ENCODE measurements at regions not wholly inside any gene's neighbourhood (a gene's known extent, or its start where the extent isn't known, plus 50 kb on each side); places are given as distances from the start of the nearest gene placed in this dataset.
"Not testable (repeated sequence)": the region's sequence is repeated elsewhere in the genome, so short reads cannot be mapped to it uniquely, and the experiment has no call there.

- DNase-seq = not testable (repeated sequence)
Measured at GRCh38 chr5:92216852-92217251, 833.7 kb upstream of the ARRDC3 start.

DNA sequence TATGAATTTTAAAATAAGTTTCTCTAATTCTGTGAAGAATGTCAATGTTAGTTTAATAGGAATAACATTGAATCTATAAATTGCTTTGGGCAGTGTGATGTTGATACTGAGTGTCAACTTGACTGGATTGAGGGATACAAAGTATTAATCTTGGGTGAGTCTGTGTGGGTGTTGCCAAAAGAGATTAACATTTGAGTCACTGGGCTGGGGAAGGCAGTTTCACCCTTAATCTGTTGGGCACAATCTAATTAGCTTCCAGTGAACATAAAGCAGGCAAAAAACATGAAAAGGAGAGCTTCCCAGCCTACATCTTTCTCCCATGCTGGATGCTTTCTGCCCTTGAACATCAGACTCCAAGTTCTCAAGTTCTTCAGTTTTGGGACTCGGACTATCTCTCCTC is 832.0 kb upstream of the ARRDC3 start:
- DNase-seq = no peak

- no peak for DNase-seq
Measured at GRCh38 chr5:92208265-92208664, 825.1 kb upstream of the ARRDC3 start.

GRCh38 chr5:92207151-92207550 is 824.0 kb upstream of the ARRDC3 start:
- no peak for DNase-seq

- no peak for DNase-seq
Measured at GRCh38 chr5:92206681-92207080, 823.6 kb upstream of the ARRDC3 start.

GRCh38 chr5:92199035-92199434 is 815.9 kb upstream of the ARRDC3 start:
- DNase-seq = not testable (repeated sequence)

GRCh38 chr5:92181656-92182055 is 798.5 kb upstream of the ARRDC3 start:
- no peak for DNase-seq

GRCh38 chr5:92180391-92180790 is 797.3 kb upstream of the ARRDC3 start:
- DNase-seq = no peak

GRCh38 chr5:92179651-92180050 is 796.5 kb upstream of the ARRDC3 start:
- DNase-seq = no peak

DNA sequence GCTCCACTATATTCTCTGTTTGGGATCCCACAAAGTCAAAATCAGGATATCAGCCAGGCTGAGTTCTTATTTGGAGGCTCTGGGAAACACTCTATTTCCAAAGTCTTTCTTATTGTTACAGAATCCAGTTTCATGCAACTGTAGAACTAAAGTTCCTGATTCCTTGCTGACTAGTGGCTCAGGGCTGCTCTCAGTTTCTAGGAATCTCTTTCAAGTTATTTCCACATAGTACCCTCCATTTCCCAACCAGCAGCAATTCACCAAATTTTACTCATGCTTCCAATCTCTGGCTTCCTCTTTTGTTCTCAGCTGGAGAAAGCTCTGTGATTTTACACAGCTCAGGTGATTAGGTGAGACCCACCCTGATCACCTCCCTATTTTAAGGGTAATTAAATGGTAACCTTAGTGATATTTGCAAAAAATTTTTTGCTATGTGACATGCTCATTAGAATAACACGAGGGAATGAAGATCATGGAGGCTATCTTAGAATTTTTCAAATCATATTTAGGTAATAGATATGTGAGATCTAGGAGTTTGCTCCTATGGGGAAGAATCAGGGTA is 794.9 kb upstream of the ARRDC3 start:
- no peak for DNase-seq

DNA sequence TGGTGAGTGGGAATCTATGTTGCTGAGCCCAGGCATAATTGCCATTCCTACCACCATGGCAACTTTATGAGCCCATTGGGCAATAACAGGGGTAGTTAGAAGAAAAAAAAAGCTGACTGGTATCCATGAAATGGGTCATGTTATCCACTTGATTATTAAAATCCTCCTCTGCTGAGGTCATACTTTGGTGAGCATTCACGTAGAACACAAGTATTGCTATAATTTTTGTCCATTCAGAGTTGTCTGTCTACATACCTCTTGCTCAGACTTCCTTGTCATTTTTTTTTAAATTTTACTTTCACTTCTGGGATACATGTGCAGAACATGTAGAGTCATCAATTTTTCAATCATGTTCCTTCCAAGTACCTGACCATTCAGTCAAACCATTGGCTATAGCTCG is 780.8 kb upstream of the ARRDC3 start:
- DNase-seq = no peak

- no peak for DNase-seq
Measured at GRCh38 chr5:92147798-92148197, 764.7 kb upstream of the ARRDC3 start.

GRCh38 chr5:92147266-92147665 is 764.1 kb upstream of the ARRDC3 start:
- DNase-seq = no peak

GRCh38 chr5:92145852-92146251 is 762.7 kb upstream of the ARRDC3 start:
- no peak for DNase-seq

DNA sequence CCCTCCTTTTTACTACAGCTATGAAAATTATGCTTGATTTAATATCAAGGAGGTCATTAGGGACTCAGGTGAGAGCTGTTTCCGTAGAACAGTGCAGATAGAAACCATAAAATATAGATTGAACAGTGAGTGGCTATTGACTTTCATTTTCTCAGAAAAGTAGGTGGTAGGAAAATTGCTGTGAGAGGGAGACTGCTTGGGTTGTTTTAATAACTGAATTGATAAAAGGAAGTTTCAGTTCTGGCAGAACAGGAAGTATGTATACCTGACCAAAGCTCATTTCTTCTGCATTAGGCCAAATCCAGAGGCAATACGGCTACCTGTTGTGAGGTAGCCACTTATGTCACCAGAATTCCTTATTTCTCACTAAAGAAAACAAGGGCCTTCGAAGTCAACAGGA is 761.7 kb upstream of the ARRDC3 start:
- no peak for DNase-seq

GRCh38 chr5:92132294-92132908 is 749.3 kb upstream of the ARRDC3 start:
- DNase-seq = not testable (repeated sequence)

- DNase-seq = no peak
Measured at GRCh38 chr5:92126182-92126581, 743.1 kb upstream of the ARRDC3 start.

DNA sequence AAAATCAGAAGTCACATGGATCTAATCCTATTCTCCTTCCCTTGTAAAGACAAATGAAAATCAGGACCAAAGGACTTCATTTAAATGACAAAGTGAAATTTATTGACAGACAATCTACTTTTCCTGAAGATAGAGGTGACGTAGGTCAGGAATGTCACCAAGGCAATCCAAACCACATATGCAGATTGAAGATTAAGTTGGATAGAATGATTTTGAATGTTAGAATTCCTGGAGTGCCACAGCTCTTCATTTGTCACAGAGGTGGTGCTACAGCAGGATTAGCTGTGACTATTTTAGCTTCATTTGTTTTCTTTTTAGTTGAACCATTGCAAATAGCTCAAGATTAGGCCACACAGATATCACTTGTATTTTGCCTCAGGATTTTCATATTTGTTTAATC is 736.0 kb upstream of the ARRDC3 start:
- no peak for DNase-seq

DNA sequence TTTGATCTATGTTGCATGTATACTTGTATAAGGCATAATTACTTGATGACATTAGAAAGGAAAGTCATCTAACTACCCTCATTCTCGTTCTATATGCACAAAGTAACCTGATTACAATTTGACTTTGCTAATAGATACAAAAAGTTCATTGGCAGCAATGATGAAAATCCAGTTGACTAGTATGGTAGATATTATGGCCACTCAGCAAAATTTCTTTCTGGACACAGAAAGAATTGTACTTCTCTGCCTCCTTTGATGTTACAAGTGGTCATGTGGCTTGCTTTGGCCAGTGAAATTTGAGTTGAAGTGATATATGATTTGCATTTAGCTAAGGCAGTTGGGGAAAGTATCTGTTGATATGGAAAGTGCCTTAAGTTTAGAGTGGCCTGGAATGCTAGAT is 723.7 kb upstream of the ARRDC3 start:
- DNase-seq = no peak

DNA sequence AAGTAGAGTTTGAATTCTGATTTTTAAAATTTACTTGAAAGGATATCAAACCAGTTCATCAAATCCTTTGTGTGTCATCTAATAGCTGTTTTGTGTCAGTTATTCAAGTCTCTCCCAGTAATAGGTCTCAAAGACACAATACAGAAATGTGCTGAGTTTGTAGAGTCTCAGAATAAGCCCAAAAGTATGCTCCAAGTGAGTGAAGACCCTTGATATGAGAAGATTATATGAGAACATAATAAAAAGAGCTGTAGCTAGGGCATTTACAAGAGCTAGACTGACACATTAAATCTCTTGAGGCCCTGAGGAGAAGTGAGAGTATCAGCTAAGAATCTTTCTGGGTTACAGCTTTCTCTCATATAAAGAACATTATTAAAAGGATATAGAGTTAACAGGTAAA is 721.0 kb upstream of the ARRDC3 start:
- DNase-seq = no peak

DNA sequence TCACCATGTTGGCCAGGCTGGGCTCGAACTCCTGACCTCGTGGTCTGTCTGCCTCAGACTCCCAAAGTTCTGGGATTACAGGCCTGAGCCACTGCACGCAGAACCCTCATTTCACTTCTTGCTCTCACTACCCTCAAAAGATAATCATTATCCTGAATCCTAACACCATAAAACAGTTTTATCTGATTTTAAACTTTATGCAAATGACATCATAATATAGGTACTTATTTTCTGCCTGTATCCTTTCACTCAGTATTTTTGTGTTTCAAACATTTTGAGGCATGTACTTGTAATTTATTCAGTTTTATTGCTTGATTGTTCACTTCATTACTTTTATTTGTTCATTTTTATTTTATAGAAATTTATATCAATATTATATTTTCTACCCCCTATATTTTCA is 719.2 kb upstream of the ARRDC3 start:
- no peak for DNase-seq

- DNase-seq = no peak
Measured at GRCh38 chr5:92092239-92092638, 709.1 kb upstream of the ARRDC3 start.

GRCh38 chr5:92086059-92086811 is 703.1 kb upstream of the ARRDC3 start:
- no peak for DNase-seq

GRCh38 chr5:92081958-92082712 is 699.0 kb upstream of the ARRDC3 start:
- no peak for DNase-seq
